ENCODE measurements at regions not wholly inside any gene's neighbourhood (a gene's known extent, or its start where the extent isn't known, plus 50 kb on each side); places are given as distances from the start of the nearest gene placed in this dataset.

DNA sequence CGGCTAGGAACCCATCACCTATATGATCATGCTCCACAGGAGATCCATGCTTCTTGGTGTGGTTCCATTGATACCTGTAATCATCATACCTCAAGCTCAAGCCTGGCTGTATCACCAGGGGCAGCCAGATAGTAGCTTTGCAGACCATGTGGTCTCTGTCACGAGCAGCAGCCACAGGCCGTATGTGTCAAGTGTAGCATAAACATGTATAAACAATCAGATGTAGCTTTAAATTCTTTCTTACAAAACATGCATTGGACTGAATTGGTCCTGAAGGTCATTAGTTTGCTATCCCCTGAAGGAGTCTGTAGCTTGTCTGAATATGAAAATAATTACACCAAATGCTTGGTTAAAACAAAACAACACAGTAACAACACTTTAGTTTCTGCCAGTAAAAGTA, 1223.2 kb upstream of the TMEM132C start:
- TF ChIP-seq GATA2 (IDR thresholded peaks at IDR 0.05; ENCODE audit: low read depth, low read length) (no peak), GATA3 (IDR thresholded peaks at IDR 0.05; ENCODE audit: low read depth, low read length) (no peak)

- TF ChIP-seq GATA2 (IDR thresholded peaks at IDR 0.05; ENCODE audit: low read depth, low read length) (no peak), GATA3 (IDR thresholded peaks at IDR 0.05; ENCODE audit: low read depth, low read length) (no peak)
These were observed 1222.1 kb upstream of the TMEM132C start for GRCh38 chr12:127044836-127045235.

DNA sequence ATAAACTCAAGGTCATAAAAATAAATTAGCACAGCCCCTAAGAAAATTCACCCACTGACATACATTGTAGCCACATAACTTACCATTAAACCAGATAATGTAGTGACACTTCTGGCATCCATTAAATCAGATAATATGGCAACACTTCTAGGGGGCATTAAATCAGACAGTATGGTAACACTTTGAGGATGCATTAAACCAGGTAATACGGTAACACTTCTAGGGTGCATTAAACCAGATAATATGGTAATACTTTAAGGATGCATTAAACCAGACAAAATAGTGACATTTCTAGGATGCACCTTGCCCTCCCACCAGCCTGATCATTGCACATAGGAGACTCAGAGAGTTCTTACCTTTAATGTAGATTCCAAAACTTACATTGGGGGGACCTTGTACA, 1220.5 kb upstream of the TMEM132C start:
- no peak for TF ChIP-seq GATA3 (IDR thresholded peaks at IDR 0.05; ENCODE audit: low read depth, low read length)
- TF ChIP-seq GATA2 (IDR thresholded peaks at IDR 0.05; ENCODE audit: low read depth, low read length), result no peak

DNA sequence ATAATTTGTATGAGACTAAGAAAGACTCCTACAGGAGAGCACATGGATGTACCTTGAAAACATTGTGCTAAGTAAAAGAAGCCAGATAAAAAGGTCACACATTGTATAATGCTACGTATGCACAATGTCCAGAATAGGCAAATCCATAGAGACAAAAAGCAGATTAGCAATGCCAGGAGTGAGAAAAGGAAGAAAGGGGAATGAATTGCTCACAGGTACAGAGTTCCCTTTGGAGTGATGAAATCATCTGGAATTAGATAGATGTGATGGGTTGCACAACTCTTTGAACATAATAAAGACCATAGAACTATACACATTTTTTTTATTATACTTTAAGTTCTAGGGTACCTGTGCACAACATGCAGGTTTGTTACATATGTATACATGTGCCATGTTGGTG, 1218.9 kb upstream of the TMEM132C start:
- TF ChIP-seq GATA3 (IDR thresholded peaks at IDR 0.05; ENCODE audit: low read depth, low read length), result no peak
- TF ChIP-seq GATA2 (IDR thresholded peaks at IDR 0.05; ENCODE audit: low read depth, low read length), result no peak

- no peak for TF ChIP-seq GATA2 (IDR thresholded peaks at IDR 0.05; ENCODE audit: low read depth, low read length)
- TF ChIP-seq GATA3 (IDR thresholded peaks at IDR 0.05; ENCODE audit: low read depth, low read length), result no peak
These were observed 1215.8 kb upstream of the TMEM132C start for GRCh38 chr12:127051139-127051538.

DNA sequence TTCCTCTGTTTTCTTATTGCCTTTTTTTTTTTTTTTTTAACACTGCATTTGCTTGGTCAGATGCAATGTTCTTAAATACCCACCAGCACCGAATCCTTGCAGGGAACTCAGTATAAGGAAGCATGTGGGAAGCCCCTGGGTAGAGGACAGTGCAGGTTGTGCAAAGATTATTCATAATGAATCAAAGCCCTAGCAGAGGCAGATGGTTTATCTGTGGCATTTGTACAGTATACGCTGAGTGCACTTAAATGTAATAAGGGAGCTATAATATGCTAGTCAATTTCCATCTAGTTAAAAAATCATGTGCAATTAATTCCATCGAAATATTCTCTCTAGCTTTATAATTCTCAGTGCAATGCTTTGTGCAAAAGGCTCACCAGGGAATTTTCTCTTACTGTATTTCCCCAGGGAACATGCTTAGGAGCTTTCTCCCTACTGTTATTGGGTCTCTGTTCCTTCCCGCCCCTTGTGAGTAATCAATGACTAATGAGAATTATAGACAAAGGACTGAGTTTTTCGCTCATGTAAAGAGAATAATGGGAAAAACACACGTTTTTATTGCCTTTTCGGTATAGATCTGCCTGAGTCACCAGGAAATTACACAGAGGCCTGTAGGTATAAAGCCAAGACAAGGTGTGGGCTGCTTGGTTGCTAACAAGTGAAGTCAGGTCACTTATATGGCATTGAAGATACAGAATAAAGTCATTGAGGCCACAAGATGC, 1214.3 kb upstream of the TMEM132C start:
- TF ChIP-seq GATA3 (IDR thresholded peaks at IDR 0.05; ENCODE audit: low read depth, low read length), result no peak
- no peak for TF ChIP-seq GATA2 (IDR thresholded peaks at IDR 0.05; ENCODE audit: low read depth, low read length)

DNA sequence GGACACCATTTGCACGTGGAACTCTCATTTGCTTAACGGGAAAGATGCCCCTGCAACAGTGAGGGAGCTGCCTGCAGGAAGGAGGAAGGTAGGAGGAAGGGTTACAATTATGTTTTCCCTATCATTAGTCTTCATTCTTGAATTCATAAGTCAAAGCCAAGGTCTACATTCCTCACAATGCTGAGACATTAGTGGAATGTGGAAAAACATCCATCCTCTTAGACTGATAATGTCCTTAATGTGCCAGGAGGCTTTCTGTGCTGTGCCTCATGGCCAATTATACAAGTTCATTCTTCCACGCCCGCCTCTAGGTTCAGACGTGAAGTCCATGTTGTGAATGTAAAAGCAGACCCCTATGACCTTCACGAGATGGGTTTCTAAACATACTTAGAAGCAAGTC, 1212.4 kb upstream of the TMEM132C start:
- TF ChIP-seq GATA2 (IDR thresholded peaks at IDR 0.05; ENCODE audit: low read depth, low read length) (no peak), GATA3 (IDR thresholded peaks at IDR 0.05; ENCODE audit: low read depth, low read length) (no peak)

DNA sequence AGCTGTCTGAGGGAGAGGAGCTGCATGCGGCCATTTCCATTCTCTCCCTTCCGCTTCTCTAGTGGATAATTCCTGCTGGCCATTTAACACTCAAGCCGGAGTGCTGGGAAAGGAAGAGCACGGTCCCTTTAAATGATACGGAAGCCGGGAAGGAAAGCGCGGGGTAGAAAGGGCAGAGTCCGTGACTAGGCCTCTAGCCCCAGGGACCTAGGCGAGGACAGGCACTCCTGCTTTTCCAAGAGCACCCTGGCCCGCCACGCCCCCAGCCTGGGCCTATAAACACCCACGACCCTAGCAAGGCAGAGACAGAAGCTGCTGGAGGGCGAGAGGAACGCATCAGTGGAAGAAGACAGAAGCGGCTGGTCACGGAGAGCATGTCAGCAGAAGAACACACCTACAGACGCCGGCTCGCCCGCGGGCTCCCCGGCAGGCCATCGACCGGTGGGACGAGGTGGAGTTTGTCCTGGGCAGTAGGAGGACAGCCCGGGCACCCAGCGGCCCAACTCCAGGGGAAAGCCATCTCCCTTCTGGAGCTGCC, 1206.6 kb upstream of the TMEM132C start:
- no peak for TF ChIP-seq GATA2 (IDR thresholded peaks at IDR 0.05; ENCODE audit: low read depth, low read length)

- TF ChIP-seq GATA2 (IDR thresholded peaks at IDR 0.05; ENCODE audit: low read depth, low read length), result no peak
- no peak for TF ChIP-seq GATA3 (IDR thresholded peaks at IDR 0.05; ENCODE audit: low read depth, low read length)
These were observed 1206.0 kb upstream of the TMEM132C start for GRCh38 chr12:127060933-127061332.

DNA sequence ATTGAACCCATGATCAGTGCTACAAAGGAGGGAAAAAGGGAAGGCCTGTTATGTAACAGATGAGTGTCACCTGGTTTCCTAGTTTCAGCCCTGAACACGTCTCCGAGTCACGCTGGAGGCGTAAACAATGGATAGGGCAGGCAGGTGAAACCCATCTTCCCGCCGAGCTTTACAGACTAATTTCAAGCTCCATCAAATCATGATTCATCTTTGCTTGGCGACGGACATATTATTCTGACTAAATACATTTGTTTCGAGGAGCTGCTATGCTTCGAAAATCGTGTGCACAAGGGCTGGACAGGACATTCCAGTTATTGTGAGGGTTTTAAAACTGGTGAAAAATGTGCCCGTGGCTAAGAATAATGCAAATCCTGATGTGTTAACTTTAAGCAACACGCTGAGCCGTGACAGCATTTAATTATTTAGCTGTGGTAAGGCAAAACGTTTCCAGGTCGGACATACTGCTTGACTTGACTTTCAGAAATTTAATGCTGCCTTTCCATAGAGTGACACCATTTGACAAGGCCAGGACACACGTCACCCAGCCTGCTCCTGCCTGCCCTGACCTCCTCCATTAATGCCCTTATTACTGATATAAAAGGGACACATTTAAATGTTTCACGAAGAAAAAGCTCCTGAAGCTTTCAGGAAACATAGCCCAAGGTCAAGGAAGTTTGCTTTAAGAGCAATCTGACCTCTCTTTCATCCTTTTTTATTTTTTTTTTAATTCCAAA, 1203.5 kb upstream of the TMEM132C start:
- no peak for TF ChIP-seq GATA2 (IDR thresholded peaks at IDR 0.05; ENCODE audit: low read depth, low read length)

DNA sequence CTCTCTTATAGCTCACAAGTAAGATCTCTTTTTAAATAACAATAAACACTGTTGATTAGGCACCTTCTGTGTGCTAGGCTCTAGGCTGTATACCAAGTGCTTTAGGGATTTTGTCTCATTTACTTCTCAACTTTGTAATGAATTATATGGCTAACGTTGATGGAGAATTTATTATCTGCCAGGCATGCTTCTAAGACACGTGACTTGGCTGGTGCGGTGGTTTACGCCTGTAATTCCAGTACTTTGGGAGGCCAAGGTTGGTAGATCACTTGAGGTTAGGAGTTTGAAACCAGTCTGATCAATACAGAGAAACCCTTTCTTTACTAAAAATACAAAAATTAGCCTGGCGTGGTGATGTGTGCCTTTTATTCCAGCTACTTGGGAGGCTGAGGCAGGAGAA, 1202.8 kb upstream of the TMEM132C start:
- TF ChIP-seq GATA3 (IDR thresholded peaks at IDR 0.05; ENCODE audit: low read depth, low read length) (no peak), GATA2 (IDR thresholded peaks at IDR 0.05; ENCODE audit: low read depth, low read length) (no peak)

- TF ChIP-seq GATA3 (IDR thresholded peaks at IDR 0.05; ENCODE audit: low read depth, low read length), result no peak
These were observed 1201.4 kb upstream of the TMEM132C start for GRCh38 chr12:127065595-127065994.

DNA sequence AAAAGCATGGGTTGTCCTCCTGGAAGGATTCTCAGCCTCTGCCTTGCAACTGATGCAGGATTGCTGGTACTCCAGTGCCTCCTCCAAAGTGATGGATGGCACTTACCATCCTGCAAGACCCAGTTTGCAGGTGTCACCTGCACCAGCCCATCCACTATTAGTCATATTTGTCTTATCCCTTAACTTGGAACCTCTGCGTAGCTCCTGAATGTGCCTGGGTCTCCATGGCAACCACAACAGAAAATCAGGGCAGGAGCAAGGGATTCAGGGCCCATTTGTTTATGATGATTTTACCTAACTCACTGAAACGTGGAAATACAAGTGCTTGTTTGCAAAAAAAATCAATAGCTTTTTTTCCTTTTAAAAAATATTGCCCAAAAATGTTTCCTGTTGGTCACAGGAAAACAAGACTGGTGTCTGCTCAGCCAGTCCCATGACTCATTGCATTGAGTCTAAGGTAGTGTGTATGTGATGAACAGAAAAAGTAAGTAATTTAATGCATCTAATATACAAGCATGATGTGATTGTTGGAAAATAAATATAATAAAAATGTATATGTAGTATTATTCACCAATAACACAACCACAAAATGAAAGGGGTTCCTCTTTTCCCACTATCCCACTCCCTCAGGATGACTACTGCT, 1196.3 kb upstream of the TMEM132C start:
- TF ChIP-seq GATA3 (IDR thresholded peaks at IDR 0.05; ENCODE audit: low read depth, low read length) (no peak), GATA2 (IDR thresholded peaks at IDR 0.05; ENCODE audit: low read depth, low read length) (no peak)

GRCh38 chr12:127074161-127074560, 1192.8 kb upstream of the TMEM132C start:
- TF ChIP-seq GATA2 (IDR thresholded peaks at IDR 0.05; ENCODE audit: low read depth, low read length) (no peak), GATA3 (IDR thresholded peaks at IDR 0.05; ENCODE audit: low read depth, low read length) (no peak)

GRCh38 chr12:127075981-127076380, 1191.0 kb upstream of the TMEM132C start:
- TF ChIP-seq GATA3 (IDR thresholded peaks at IDR 0.05; ENCODE audit: low read depth, low read length), result no peak
- TF ChIP-seq GATA2 (IDR thresholded peaks at IDR 0.05; ENCODE audit: low read depth, low read length), result no peak

All from SH-SY5Y (cell line).